ENCODE measurements at regions not wholly inside any gene's neighbourhood (a gene's known extent, or its start where the extent isn't known, plus 50 kb on each side); places are given as distances from the start of the nearest gene placed in this dataset.

DNA sequence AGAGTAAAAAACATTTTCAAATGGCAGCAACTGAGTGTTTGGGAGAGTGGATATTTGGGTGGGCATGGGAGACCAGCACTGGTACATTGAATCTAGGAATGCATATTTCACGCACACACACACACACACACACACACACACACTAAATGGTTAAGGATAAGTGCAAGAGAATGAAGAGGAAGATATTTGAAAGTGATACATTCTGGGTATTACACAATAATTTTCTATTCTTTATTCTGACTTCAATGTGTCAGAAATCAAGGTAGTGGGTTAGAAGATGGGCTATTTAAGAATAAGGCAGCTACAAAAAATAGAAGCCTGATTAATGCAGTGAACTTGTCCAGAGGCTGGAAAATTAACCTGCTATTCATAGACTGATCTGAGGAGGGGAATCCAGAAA is 577.0 kb downstream of the TMEM182 start:
- Histone ChIP-seq H3K4me1 (no peaks in the 10 kb centered on the region), H3K4me3 (replicated peaks in 1 of 3) (no peak overlapping the region), H3K27me3 (no peaks in the 10 kb centered on the region), H3K9me3 (no peaks in the 10 kb centered on the region), H3K27ac (no peak overlapping the region), H3K36me3 (no peaks in the 10 kb centered on the region)
- no peak for DNase-seq
- TF ChIP-seq, protein P1, sequence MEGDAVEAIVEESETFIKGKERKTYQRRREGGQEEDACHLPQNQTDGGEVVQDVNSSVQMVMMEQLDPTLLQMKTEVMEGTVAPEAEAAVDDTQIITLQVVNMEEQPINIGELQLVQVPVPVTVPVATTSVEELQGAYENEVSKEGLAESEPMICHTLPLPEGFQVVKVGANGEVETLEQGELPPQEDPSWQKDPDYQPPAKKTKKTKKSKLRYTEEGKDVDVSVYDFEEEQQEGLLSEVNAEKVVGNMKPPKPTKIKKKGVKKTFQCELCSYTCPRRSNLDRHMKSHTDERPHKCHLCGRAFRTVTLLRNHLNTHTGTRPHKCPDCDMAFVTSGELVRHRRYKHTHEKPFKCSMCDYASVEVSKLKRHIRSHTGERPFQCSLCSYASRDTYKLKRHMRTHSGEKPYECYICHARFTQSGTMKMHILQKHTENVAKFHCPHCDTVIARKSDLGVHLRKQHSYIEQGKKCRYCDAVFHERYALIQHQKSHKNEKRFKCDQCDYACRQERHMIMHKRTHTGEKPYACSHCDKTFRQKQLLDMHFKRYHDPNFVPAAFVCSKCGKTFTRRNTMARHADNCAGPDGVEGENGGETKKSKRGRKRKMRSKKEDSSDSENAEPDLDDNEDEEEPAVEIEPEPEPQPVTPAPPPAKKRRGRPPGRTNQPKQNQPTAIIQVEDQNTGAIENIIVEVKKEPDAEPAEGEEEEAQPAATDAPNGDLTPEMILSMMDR (IDR thresholded peaks at IDR 0.05) = no peak
- no peak for TF ChIP-seq POLR2A (IDR thresholded peaks at IDR 0.05)
- 87 to 92% methylated on average over 1 of the region's 1 CpG for whole genome bisulfite sequencing, 2 donors
- intact Hi-C loops (cut with DNase I) = no loop called here

DNA sequence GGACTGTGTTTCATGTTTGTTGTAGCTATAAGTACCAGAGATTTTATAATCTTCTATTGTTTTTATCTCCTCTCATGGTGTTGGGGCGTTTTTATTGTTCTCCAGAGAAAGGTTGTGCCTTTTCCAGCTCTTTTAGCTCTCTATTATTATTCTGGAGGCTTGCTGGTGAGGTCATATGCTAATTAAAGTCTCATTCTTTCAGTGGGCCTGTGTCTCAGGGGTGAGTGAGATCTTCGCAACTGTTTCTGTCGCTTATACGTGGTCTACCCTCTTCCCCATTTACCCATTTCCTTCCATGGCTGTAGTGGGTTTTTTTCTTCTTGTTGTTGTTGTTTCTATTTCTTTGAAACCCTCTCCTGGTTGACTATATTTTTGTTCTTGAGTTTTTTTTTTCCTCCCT is 584.9 kb downstream of the TMEM182 start:
- no peak for DNase-seq
- Histone ChIP-seq H3K9me3 (no peaks in the 10 kb centered on the region), H3K36me3 (no peaks in the 10 kb centered on the region), H3K4me1 (no peaks in the 10 kb centered on the region), H3K4me3 (replicated peaks in 1 of 3) (no peak overlapping the region), H3K27ac (no peak overlapping the region), H3K27me3 (no peaks in the 10 kb centered on the region)
- WGBS, 2 donors = 82 to 83% methylated on average over 4 of the region's 4 CpGs
- TF ChIP-seq, protein P1 (IDR thresholded peaks at IDR 0.05) = no peak
- no peak for TF ChIP-seq POLR2A (IDR thresholded peaks at IDR 0.05)
- intact Hi-C loops (cut with DNase I) = no loop called here

DNA sequence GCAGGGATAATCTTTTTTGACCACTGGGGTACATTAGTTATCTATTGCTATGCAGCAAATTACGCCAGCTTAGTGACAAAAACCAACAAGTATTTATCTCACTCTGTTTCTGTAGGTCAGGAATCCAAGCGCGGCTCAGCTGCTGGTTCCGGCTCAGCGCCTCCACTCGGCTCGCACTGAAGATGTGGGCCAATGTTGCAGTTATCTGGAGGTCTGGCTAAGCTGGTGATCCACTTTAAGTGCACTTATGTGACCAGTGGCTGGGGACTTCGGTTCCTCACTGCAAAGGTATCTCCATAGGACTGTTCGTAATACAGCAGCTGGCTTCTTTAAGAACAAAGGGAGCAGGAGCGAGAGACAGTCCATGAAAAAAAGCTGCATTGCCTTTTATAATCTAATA is 591.9 kb downstream of the TMEM182 start:
- TF ChIP-seq, protein P1 (IDR thresholded peaks at IDR 0.05) = no peak
- no peak for TF ChIP-seq POLR2A (IDR thresholded peaks at IDR 0.05)
- Histone ChIP-seq H3K4me1 (peaks cover 0 to 3% of the 10 kb centered on the region in 2 donors), H3K9me3 (no peaks in the 10 kb centered on the region), H3K4me3 (replicated peaks in 1 of 3) (no peak overlapping the region), H3K36me3 (no peaks in the 10 kb centered on the region), H3K27me3 (no peaks in the 10 kb centered on the region), H3K27ac (no peak overlapping the region)
- intact Hi-C loops (cut with DNase I) = no loop called here
- WGBS, 2 donors = 40 to 42% methylated on average over 10 of the region's 10 CpGs
- DNase-seq = peak; percentile 63 to 73

DNA sequence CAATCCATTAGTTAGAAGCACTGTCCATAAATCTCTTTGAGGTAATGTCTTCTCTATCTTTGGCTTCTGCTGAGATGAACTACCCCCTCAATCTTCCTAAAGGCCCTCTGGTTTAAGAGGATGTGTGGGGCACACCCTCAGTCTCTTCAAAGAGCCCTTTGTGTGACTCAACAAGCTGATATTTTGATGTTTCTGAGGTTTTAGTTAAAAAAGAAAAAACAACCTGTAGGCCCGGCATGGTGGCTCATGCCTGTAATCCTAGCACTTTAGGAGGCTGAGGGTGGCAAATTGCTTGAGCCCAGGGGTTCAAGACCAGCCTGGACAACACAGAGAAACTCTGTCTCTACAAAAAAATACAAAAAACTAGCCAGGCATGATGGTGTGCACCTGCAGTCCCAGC is 593.5 kb downstream of the TMEM182 start:
- Histone ChIP-seq H3K4me1 (peaks cover 0 to 3% of the 10 kb centered on the region in 2 donors), H3K36me3 (no peaks in the 10 kb centered on the region), H3K27me3 (no peaks in the 10 kb centered on the region), H3K9me3 (no peaks in the 10 kb centered on the region), H3K27ac (no peak overlapping the region), H3K4me3 (replicated peaks in 1 of 3) (no peak overlapping the region)
- no peak for DNase-seq
- no peak for TF ChIP-seq POLR2A (IDR thresholded peaks at IDR 0.05)
- TF ChIP-seq, protein P1 (IDR thresholded peaks at IDR 0.05) = no peak
- intact Hi-C loops (cut with DNase I) = no loop called here
- WGBS, 2 donors = 71 to 76% methylated on average over 1 of the region's 1 CpG

DNA sequence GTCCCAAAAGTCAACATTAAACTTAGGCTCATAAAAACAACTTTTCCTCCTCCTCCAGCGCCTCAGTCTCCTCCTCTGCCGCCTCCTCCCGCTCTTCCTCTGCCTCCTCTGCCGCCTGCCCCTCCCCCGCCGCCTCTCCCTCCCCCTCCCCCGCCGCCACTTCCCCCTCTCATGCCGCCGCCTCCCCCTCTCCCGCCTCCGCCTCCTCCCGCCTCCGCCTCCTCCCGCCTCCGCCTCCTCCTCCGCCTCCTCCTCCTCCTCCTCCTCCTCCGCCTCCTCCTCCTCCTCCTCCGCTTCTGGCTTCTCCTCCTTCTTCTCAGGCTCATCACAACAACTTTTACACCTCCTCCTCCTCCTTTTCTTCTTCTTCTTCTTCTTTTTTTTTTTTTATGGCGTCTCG is 599.9 kb downstream of the TMEM182 start:
- WGBS, 2 donors = 96 to 97% methylated on average over 21 of the region's 21 CpGs
- no peaks in the 10 kb centered on the region for H3K27me3 ChIP-seq
- TF ChIP-seq, protein P1 (IDR thresholded peaks at IDR 0.05) = no peak
- no peak for TF ChIP-seq POLR2A (IDR thresholded peaks at IDR 0.05)
- no peaks in the 10 kb centered on the region for H3K4me1 ChIP-seq
- H3K27ac ChIP-seq = no peak overlapping the region
- intact Hi-C loops (cut with DNase I) = no loop called here
- no peaks in the 10 kb centered on the region for H3K9me3 ChIP-seq
- H3K4me3 ChIP-seq (replicated peaks in 1 of 3) = no peak overlapping the region
- no peak for DNase-seq
- H3K36me3 ChIP-seq = no peaks in the 10 kb centered on the region
